HG02852 (cell line): ENCODE measurements at regions not wholly inside any gene's neighbourhood (a gene's known extent, or its start where the extent isn't known, plus 50 kb on each side); places are given as distances from the start of the nearest gene placed in this dataset.
"Not testable (repeated sequence)": the region's sequence is repeated elsewhere in the genome, so short reads cannot be mapped to it uniquely, and the experiment has no call there.

ENCODE experiments used
- ATAC-seq: cut with Tn5 transposase; IDR thresholded peaks from one replicate; pipeline ENCODE4 v1.9.1; 2021; ENCODE audit warnings: mild to moderate bottlenecking, moderate library complexity; ENCODE audit not compliant: unreplicated experiment

DNA sequence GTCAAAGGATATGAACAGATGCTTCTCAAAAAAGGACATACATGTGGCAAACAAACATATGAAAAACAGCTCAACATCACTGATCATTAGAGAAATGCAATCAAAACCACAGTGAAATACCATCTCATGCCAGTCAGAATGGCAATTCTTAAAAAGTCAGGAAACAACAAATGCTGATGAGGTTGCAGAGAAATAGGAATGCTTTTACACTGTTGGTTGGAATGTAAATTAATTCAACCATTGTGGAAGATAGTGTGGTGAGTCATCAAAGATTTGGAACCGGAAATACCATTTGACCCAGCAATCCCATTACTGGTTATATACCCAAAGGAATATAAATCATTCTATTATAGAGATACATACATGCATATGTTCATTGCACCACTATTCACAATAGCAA, 98.7 kb upstream of the PPP1R9A start:
- not testable (repeated sequence) for ATAC-seq

DNA sequence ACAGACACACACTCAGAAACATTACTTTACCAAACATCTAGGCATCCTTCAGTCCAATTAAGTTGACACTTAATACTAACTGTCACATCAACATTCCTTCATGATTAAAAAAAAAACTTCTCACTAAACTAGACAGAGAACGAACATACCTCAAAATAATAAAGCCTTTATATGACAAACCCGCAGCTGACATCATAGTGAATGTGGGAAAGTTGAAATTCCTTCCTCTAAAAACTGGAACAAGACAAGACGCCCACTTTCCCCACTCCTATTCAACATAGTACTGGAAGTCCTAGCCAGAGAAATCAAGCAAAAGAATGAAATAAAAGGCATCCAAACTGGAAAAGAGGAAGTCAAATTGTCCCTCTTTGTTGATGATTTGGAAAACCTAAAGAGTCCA, 96.9 kb upstream of the PPP1R9A start:
- no peak for ATAC-seq

DNA sequence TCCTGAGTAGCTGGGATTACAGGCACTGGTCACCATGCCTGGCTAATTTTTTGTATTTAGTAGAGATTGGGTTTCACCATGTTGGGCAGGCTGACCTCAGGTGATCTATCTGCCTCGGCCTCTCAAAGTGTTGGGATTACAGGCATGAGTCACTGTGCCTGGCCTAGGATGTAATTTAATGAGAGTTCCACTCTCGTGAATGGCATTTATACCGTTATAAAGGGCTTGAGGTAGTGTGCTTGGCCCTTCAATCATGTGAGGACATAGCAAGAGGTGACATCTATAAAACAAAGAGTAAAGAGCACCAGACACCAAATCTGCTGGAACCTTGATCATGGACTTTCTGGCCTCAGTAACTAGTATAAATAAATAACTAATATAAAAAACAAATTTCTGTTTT, 93.5 kb upstream of the PPP1R9A start:
- ATAC-seq, result no peak

DNA sequence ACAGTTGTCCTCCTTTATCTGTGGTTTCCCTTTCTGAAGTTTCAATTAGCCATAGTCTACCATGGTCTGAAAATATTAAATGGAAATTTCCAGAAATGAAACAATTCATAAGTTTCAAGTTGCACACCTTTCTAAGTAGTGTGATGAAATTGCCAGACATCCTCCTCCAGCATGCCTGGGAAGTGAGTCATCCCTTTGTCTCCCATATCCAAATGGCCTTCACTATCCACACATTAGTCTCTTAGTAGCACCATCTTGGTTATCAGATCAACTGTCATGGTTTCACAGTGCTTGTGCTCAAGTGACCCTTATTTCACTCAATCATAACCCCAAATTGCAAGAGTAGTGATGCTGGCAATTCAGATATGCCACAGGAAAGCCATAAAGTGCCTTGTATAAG, 83.4 kb upstream of the PPP1R9A start:
- ATAC-seq, result no peak

DNA sequence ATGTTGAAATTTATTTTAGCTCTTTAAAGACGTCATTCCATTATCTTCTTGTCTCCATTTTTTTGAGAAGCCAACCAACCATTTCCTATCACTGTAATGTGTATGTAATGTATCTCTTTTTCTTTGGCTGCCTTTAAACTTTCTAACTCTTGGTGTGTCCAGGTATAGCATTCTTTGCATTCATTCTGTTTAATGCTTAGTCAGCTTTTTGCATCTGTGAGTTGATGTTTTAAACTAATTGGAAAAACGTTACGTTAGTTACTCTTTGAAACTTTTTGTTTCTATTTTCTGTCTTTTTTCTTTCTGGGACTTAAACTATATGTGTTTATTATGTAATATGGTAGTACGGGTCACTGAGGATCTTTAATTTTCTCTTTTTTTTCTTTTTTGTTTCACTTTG, 77.4 kb upstream of the PPP1R9A start:
- ATAC-seq, result no peak

DNA sequence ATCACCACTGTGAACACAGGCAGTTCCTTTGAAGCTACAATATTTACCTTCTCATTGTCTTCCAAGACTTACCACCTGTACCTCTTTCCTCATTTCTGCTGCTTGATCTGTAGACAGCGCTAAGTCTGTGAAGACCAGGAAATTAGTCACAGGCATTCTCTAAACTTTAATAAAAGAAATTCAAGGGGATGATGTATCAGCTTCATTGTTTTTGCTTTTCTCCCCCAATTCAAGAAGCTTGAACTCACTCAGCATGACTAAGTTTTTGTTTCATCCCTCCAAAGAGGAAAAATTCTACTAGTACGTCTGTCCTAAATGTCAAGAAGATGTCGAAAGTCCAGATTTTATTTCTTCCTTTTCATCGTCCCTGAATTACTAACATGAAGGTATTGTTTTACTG, 75.3 kb upstream of the PPP1R9A start:
- no peak for ATAC-seq

DNA sequence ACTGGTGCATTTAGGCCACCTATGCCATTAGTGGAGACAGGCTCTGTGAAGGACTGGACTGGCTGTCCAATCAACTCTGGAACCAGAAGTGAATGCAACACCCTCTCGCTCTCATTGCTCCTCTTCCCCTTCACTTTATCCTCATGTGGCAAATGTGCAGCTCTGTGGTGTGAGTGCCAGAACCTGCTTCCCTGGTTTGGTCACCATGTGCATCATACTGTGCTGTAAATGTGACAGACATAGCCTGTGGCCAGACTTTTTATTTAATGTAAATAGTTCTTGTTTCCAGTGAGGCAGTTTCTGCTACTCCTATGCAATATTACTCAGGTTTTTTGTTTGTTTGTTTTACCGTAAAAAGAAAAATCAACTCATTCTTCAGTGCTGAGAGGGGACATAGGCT, 73.0 kb upstream of the PPP1R9A start:
- ATAC-seq, result no peak

DNA sequence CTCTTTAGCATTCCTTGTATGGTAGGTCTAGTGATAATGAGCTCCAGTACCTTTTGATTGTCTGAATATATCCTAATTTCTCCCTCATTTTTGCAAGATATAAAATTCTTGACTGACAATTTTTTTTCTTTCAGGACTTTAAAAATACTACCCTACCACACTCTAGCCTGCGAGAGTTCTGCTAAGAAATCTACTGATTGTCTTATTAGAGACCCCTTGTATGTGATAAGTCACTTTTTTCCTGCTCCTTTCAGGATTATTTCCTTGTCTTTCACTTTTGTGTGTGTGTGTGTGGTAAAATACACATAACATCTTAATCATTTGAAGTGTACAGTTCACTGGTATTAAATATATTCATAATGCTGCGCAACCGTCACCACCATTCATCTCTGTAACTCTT, 68.7 kb upstream of the PPP1R9A start:
- ATAC-seq, result no peak

DNA sequence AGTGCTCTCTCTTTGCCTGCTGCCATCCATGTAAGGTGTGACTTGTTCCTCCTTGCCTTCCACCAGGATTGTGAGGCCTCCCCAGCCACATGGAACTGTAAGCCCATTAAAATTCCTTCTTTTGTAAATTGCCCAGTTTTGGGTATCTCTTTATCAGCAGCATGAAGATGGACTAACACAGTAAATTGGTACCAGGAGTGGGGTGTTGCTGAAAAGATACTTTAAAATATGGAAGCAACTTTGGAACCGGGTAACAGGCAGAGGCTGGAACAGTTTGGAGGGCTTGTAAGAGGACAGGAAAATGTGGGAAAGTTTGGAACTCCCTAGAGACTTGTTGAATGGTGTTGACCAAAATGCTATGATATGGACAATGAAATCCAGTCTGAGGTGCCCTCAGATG, 63.8 kb upstream of the PPP1R9A start:
- ATAC-seq, result no peak

DNA sequence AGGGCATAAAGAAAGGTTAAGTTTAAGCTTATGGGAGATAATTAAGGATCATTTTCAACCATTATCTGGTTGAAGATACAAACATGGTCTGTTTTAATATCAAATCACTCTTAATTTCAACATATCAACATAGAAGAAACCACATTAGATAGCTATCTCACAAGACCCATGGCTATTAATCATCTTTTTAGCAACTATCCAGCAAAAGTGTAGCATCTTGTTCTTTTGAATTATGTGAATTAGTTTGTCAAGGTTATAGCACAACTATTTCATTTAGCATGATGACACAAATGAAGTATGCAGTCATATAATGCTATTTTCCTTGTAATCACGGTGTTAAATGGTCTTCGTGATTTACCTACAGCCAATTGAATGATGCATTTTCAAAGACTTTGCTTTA, 58.9 kb upstream of the PPP1R9A start:
- no peak for ATAC-seq

DNA sequence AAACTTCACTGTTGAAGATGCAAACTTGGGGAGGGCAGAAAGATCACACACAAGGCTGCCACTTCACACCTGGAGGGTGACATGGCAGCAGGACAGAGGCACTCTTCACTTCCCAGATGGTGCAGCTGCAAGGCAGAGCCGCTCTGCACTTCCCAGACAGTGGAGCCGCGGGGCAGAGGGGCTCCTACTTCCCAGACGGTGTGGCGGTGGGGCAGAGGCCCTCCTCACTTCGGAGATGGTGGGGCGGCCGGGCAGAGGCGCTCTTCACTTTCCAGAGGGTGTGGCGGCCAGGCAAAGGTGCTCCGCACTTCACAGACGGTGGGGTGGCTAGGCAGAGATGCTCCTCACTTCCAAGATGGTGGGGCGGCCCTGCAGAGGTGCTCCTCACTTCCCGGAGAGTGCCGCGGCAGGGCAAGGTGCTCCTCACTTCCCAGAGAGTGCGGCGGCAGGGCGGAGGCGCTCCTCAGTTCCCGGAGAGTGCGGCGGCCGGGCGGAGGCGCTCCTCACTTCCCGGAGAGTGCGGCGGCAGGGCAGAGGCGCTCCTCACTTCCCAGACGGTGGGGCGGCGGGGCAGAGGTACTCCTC, 58.3 kb upstream of the PPP1R9A start:
- ATAC-seq, result no peak

DNA sequence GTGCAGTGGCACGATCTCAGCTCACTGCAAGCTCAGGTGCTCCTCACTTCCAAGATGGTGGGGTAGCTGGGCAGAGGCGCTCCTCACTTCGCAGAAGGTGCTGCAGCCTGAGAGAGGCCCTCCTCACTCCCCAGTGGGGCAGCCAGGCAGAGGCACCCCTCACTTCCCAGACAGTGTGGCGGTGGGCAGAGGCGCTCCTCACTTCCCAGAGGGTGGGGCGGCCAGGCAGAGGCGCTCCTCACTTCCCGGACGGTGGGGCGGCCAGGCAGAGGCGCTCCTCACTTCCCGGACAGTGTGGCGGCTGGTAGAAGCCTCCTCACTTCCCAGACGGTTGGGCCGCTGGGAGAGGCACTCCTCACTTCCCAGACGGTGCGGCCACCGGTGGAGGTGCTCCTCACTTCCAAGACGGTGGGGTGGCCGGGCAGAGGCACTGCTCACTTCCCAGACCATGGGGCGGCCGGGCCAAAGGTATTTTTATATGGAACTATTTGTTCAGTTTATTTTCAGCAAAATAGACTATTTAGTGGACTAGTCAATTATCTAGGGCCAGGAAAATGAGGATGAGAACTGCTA, 57.7 kb upstream of the PPP1R9A start:
- ATAC-seq, result no peak

DNA sequence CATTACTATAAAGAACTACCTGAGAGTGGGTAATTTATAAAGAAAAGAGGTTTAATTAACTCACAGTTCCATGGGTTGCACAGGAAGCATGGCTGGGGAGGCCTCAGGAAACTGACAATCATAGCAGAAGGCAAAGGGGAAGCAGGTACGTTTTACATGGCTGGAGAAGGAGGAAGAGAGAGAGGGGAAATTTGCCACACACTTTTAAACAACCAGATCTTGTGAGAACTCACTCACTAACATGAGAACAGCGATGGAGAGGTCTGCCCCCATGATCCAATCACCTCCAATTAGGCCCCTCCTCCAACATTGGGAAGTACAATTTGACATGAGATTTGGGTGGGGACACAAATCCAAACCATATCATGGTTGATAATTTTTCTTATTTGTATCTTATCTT, 51.8 kb upstream of the PPP1R9A start:
- ATAC-seq, result no peak

DNA sequence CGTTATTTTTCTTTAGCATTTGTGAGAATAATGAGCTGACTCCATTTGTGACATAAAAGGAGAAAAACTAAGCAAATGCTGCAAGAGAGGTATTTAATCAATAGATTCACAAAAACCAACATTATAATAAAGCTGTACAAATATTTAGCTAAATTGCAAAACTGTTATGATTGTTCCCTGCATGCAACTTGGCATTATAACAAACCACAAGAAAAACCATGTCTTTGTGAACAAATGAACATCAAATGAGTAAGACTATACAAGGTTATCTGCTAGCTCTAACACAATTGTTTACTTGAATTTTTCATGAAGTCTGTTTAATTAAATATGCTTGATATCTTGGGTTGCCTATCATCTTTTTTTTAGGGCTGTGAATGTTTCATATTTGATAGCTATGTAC, 50.8 kb upstream of the PPP1R9A start:
- ATAC-seq, result no peak
